ENCODE measurements at regions not wholly inside any gene's neighbourhood (a gene's known extent, or its start where the extent isn't known, plus 50 kb on each side); places are given as distances from the start of the nearest gene placed in this dataset.

DNA sequence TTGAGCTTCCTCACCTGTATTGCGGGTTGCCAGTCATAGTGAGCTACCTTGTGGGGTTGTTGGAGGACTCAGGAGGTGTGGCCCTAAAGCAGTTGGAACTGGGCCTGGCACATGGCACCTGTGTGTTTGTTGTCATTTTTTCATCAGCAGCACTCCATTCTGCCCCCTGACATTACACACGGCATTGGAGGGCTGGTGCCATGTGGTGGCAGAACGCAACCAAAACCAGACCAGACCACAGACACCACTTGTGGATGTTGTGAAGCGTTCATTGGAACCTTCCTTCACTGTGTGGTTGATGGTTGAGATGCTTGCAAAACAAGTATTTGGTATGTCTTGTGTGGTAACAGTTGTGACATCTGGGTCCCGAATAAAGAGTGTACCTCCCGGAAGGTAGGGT is 113.2 kb upstream of the ERCC6L2 start:
- TF ChIP-seq ZNF223 (tag by site-specific recombination; IDR thresholded peaks at IDR 0.05) (no peak), ZNF544 (tag by site-specific recombination; IDR thresholded peaks at IDR 0.05) (no peak), ZNF621 (tag by site-specific recombination; IDR thresholded peaks at IDR 0.05) (no peak), HOXC10 (CRISPR knock-in tag; IDR thresholded peaks at IDR 0.05) (no peak), ZNF292 (tag by site-specific recombination; IDR thresholded peaks at IDR 0.05; ENCODE audit: borderline replicate concordance, low read depth) (no peak), ZNF112 (tag by site-specific recombination; IDR thresholded peaks at IDR 0.05) (no peak), ZNF274 (IDR thresholded peaks at IDR 0.05; ENCODE audit: low read length) (no peak), ZNF274 (tag by site-specific recombination; IDR thresholded peaks at IDR 0.05; ENCODE audit: borderline replicate concordance) (no peak), ZNF558 (tag by site-specific recombination; IDR thresholded peaks at IDR 0.05) (no peak), YY1 (tag by site-specific recombination; IDR thresholded peaks at IDR 0.05) (no peak)
- TF ChIP-seq, protein P1, sequence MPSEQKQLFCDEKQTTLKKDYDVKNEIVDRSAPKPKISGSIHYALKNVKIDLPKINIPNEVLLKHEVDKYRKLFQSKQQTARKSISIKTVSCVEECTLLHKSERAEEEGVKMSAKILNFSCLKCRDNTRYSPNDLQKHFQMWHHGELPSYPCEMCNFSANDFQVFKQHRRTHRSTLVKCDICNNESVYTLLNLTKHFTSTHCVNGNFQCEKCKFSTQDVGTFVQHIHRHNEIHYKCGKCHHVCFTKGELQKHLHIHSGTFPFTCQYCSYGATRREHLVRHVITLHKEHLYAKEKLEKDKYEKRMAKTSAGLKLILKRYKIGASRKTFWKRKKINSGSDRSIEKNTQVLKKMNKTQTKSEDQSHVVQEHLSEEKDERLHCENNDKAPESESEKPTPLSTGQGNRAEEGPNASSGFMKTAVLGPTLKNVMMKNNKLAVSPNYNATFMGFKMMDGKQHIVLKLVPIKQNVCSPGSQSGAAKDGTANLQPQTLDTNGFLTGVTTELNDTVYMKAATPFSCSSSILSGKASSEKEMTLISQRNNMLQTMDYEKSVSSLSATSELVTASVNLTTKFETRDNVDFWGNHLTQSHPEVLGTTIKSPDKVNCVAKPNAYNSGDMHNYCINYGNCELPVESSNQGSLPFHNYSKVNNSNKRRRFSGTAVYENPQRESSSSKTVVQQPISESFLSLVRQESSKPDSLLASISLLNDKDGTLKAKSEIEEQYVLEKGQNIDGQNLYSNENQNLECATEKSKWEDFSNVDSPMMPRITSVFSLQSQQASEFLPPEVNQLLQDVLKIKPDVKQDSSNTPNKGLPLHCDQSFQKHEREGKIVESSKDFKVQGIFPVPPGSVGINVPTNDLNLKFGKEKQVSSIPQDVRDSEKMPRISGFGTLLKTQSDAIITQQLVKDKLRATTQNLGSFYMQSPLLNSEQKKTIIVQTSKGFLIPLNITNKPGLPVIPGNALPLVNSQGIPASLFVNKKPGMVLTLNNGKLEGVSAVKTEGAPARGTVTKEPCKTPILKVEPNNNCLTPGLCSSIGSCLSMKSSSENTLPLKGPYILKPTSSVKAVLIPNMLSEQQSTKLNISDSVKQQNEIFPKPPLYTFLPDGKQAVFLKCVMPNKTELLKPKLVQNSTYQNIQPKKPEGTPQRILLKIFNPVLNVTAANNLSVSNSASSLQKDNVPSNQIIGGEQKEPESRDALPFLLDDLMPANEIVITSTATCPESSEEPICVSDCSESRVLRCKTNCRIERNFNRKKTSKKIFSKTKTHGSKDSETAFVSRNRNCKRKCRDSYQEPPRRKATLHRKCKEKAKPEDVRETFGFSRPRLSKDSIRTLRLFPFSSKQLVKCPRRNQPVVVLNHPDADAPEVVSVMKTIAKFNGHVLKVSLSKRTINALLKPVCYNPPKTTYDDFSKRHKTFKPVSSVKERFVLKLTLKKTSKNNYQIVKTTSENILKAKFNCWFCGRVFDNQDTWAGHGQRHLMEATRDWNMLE (tag by site-specific recombination; conservative IDR thresholded peaks at IDR 0.05; ENCODE audit: low read depth), result no peak
- TF ChIP-seq, protein P2, sequence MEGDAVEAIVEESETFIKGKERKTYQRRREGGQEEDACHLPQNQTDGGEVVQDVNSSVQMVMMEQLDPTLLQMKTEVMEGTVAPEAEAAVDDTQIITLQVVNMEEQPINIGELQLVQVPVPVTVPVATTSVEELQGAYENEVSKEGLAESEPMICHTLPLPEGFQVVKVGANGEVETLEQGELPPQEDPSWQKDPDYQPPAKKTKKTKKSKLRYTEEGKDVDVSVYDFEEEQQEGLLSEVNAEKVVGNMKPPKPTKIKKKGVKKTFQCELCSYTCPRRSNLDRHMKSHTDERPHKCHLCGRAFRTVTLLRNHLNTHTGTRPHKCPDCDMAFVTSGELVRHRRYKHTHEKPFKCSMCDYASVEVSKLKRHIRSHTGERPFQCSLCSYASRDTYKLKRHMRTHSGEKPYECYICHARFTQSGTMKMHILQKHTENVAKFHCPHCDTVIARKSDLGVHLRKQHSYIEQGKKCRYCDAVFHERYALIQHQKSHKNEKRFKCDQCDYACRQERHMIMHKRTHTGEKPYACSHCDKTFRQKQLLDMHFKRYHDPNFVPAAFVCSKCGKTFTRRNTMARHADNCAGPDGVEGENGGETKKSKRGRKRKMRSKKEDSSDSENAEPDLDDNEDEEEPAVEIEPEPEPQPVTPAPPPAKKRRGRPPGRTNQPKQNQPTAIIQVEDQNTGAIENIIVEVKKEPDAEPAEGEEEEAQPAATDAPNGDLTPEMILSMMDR (tag by site-specific recombination; IDR thresholded peaks at IDR 0.05), result no peak
- TF ChIP-seq, protein P3, sequence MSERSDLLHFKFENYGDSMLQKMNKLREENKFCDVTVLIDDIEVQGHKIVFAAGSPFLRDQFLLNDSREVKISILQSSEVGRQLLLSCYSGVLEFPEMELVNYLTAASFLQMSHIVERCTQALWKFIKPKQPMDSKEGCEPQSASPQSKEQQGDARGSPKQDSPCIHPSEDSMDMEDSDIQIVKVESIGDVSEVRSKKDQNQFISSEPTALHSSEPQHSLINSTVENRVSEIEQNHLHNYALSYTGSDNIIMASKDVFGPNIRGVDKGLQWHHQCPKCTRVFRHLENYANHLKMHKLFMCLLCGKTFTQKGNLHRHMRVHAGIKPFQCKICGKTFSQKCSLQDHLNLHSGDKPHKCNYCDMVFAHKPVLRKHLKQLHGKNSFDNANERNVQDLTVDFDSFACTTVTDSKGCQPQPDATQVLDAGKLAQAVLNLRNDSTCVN (tag by site-specific recombination; optimal IDR thresholded peaks at IDR 0.05), result no peak
- TF ChIP-seq, protein P4, sequence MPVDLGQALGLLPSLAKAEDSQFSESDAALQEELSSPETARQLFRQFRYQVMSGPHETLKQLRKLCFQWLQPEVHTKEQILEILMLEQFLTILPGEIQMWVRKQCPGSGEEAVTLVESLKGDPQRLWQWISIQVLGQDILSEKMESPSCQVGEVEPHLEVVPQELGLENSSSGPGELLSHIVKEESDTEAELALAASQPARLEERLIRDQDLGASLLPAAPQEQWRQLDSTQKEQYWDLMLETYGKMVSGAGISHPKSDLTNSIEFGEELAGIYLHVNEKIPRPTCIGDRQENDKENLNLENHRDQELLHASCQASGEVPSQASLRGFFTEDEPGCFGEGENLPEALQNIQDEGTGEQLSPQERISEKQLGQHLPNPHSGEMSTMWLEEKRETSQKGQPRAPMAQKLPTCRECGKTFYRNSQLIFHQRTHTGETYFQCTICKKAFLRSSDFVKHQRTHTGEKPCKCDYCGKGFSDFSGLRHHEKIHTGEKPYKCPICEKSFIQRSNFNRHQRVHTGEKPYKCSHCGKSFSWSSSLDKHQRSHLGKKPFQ (tag by site-specific recombination; IDR thresholded peaks at IDR 0.05), result no peak
